Bronchial epithelial cell (primary cell): ENCODE measurements at regions not wholly inside any gene's neighbourhood (a gene's known extent, or its start where the extent isn't known, plus 50 kb on each side); places are given as distances from the start of the nearest gene placed in this dataset.
A peak's percentile ranks its signal among the peaks of the same experiment; 100 is the strongest.

Experiments used
- DNase-seq: peaks from one replicate; pipeline ENCODE4 v3.0.0-alpha.2; 2010; ENCODE audit warnings: low read depth
- FAIRE-seq: peaks from 2 replicates; lab custom pipeline; 2011; peaks lifted over from hg19 to GRCh38; lab: Jason Lieb, UNC
- H3K27me3 ChIP-seq: 2 replicates; pipeline ENCODE4 v1.5.1; 2011; ENCODE audit warnings: low read length; ENCODE audit not compliant: control insufficient read depth, insufficient read depth
- H3K36me3 ChIP-seq: 2 replicates; pipeline ENCODE4 v1.5.1; 2011; ENCODE audit warnings: low read length; ENCODE audit not compliant: control insufficient read depth, insufficient read depth
- H3K4me3 ChIP-seq: 2 replicates; pipeline ENCODE4 v1.5.1; 2011; ENCODE audit warnings: mild to moderate bottlenecking, low read depth, low read length, control low read depth
- TF ChIP-seq, protein P1 (sequence below): IDR thresholded peaks from 2 replicates; pipeline ENCODE4 v1.5.1; 2011; ENCODE audit warnings: mild to moderate bottlenecking, moderate library complexity, low read length, control low read depth, inconsistent platforms; ENCODE audit not compliant: insufficient read depth, severe bottlenecking

GRCh38 chr4:44859477-44859876 lies 133.1 kb upstream of the GNPDA2 start:
- no peaks in the 10 kb centered on the region for H3K36me3 ChIP-seq
- TF ChIP-seq, protein P1, sequence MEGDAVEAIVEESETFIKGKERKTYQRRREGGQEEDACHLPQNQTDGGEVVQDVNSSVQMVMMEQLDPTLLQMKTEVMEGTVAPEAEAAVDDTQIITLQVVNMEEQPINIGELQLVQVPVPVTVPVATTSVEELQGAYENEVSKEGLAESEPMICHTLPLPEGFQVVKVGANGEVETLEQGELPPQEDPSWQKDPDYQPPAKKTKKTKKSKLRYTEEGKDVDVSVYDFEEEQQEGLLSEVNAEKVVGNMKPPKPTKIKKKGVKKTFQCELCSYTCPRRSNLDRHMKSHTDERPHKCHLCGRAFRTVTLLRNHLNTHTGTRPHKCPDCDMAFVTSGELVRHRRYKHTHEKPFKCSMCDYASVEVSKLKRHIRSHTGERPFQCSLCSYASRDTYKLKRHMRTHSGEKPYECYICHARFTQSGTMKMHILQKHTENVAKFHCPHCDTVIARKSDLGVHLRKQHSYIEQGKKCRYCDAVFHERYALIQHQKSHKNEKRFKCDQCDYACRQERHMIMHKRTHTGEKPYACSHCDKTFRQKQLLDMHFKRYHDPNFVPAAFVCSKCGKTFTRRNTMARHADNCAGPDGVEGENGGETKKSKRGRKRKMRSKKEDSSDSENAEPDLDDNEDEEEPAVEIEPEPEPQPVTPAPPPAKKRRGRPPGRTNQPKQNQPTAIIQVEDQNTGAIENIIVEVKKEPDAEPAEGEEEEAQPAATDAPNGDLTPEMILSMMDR = no peak
- DNase-seq (no peak), FAIRE-seq (no peak)
- H3K27me3 ChIP-seq = no peaks in the 10 kb centered on the region
- H3K4me3 ChIP-seq = no peak overlapping the region

DNA sequence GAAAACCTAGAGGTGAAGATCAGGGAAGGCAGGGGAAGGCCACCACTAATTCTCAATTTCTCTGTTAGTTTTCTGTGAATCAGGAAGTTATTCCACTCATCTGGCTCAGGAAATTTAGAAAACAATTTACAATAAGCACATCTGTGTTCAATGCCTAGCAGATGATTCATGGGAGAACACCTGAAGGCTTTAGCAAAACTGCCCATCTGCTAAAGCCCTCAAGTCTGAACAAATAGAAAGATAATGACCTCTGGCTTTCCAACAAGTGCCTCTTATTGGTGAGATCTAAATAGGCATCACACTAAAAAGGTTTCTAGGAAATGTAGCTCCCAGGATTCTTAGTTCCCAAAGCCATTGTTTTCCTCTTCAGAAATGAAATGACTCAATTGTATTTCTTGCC lies 122.1 kb upstream of the GNPDA2 start:
- Histone ChIP-seq H3K27me3 (no peaks in the 10 kb centered on the region), H3K4me3 (no peak overlapping the region), H3K36me3 (no peaks in the 10 kb centered on the region)
- FAIRE-seq = no peak
- TF ChIP-seq, protein P1 = no peak
- peak; percentile 5 for DNase-seq

DNA sequence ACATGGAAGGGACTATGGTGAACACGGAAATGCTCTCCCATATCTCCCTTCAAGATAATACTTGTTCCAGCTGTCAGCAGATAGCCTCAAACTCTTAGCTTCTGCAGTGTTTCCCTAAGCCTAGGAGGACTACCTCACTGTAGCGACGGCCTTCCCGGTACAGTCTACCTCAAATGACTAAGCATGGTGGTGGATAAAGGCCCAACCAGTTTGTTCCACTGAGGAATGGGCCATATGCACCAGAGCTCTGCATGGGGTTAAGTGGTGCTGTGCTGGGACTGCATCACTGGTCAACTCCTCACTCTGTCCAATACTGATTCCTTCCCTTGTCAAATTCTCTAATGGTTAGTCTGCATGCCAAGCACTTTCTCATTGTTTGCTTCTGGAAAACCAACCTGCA lies 119.6 kb upstream of the GNPDA2 start:
- FAIRE-seq (no peak), DNase-seq (no peak)
- Histone ChIP-seq H3K4me3 (no peak overlapping the region), H3K36me3 (no peaks in the 10 kb centered on the region), H3K27me3 (no peaks in the 10 kb centered on the region)
- TF ChIP-seq, protein P1 = no peak

GRCh38 chr4:44845309-44845708 lies 119.0 kb upstream of the GNPDA2 start:
- no peak overlapping the region for H3K4me3 ChIP-seq
- no peaks in the 10 kb centered on the region for H3K36me3 ChIP-seq
- TF ChIP-seq, protein P1 = no peak
- FAIRE-seq (no peak), DNase-seq (no peak)
- no peaks in the 10 kb centered on the region for H3K27me3 ChIP-seq

DNA sequence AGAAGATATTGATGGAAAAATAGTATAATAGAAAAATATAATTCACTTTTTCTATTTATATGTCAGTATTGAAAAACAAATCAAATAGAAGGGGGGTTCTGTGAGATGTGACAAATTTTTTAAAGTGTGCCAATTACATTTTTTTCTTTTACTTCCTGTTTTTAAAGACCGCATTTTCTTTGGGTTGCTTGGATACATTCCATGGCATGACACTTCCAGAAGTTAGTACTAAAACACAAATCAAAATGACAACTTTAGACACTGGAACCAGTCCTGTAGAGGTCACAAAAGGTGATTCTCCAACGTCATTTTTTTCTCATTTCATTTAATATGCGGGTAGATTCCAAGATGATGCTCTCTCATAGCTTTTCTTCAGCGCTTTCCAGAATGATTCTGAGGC lies 116.2 kb upstream of the GNPDA2 start:
- Histone ChIP-seq H3K27me3 (no peaks in the 10 kb centered on the region), H3K4me3 (no peak overlapping the region), H3K36me3 (no peaks in the 10 kb centered on the region)
- FAIRE-seq = no peak
- no peak for DNase-seq
- TF ChIP-seq, protein P1 = no peak

GRCh38 chr4:44817930-44818329 lies 91.6 kb upstream of the GNPDA2 start:
- TF ChIP-seq, protein P1 = no peak
- Histone ChIP-seq H3K4me3 (no peak overlapping the region), H3K36me3 (no peaks in the 10 kb centered on the region), H3K27me3 (no peaks in the 10 kb centered on the region)
- no peak for FAIRE-seq
- DNase-seq = no peak
